B cell (primary cell): ENCODE measurements at regions not wholly inside any gene's neighbourhood (a gene's known extent, or its start where the extent isn't known, plus 50 kb on each side); places are given as distances from the start of the nearest gene placed in this dataset.

Experiments used
- EZH2 ChIP-seq: IDR thresholded peaks from 2 replicates; pipeline ENCODE4 v1.6.1; 2012; ENCODE audit warnings: borderline replicate concordance, low read depth, mild to moderate bottlenecking, moderate library complexity, low read length; ENCODE audit not compliant: insufficient read depth, poor library complexity, severe bottlenecking
- TF ChIP-seq, protein P1 (sequence below): fragments of 200-600 bp; IDR thresholded peaks from one replicate; pipeline ENCODE4 v1.8.0; 2022; ENCODE audit warnings: antibody characterized with exemption, mild to moderate bottlenecking

DNA sequence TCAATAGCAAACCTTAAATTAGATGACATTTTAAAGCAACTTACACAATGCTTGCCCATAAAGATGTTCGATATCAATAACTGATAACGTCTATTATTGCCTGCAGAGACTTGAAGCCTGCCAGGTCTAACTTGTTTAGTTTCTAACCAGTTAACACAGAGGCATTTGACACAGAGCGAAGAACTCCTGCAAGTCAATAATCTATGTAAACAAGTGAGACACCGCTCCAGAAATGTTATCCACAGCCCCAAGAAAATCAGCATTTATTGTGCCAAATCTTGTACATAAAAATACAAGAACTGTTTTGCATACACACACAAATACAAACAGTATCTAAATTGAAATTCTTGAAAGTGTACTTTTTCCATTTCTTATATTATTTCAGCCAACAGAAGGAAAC, 236.0 kb upstream of the DIO3 start:
- TF ChIP-seq, protein P1, sequence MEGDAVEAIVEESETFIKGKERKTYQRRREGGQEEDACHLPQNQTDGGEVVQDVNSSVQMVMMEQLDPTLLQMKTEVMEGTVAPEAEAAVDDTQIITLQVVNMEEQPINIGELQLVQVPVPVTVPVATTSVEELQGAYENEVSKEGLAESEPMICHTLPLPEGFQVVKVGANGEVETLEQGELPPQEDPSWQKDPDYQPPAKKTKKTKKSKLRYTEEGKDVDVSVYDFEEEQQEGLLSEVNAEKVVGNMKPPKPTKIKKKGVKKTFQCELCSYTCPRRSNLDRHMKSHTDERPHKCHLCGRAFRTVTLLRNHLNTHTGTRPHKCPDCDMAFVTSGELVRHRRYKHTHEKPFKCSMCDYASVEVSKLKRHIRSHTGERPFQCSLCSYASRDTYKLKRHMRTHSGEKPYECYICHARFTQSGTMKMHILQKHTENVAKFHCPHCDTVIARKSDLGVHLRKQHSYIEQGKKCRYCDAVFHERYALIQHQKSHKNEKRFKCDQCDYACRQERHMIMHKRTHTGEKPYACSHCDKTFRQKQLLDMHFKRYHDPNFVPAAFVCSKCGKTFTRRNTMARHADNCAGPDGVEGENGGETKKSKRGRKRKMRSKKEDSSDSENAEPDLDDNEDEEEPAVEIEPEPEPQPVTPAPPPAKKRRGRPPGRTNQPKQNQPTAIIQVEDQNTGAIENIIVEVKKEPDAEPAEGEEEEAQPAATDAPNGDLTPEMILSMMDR = no peak
- no peak for TF ChIP-seq EZH2
